WI38 (cell line): ENCODE measurements at regions not wholly inside any gene's neighbourhood (a gene's known extent, or its start where the extent isn't known, plus 50 kb on each side); places are given as distances from the start of the nearest gene placed in this dataset.
"Not testable (repeated sequence)": the region's sequence is repeated elsewhere in the genome, so short reads cannot be mapped to it uniquely, and the experiment has no call there.

Source experiments
- H3K4me3 ChIP-seq: 2 replicates; pipeline ENCODE4 v1.5.1; 2011; ENCODE audit warnings: low read depth, mild to moderate bottlenecking, control low read depth, low read length
- CTCF ChIP-seq: IDR thresholded peaks from 2 replicates; pipeline ENCODE4 v1.5.1; 2012; ENCODE audit warnings: low read depth, mild to moderate bottlenecking, control low read depth, low read length

- no peak for TF ChIP-seq CTCF
- H3K4me3 ChIP-seq: no peak overlapping the region
Observed at GRCh38 chr2:146561996-146562395, 1282.8 kb upstream of the ACVR2A start.

GRCh38 chr2:146547236-146547635 is 1297.6 kb upstream of the ACVR2A start:
- TF ChIP-seq CTCF: no peak
- H3K4me3 ChIP-seq: no peak overlapping the region

- no peak overlapping the region for H3K4me3 ChIP-seq
- TF ChIP-seq CTCF: no peak
Observed at GRCh38 chr2:146544701-146545100, 1300.1 kb upstream of the ACVR2A start.

- no peak overlapping the region for H3K4me3 ChIP-seq
- no peak for TF ChIP-seq CTCF
Observed at GRCh38 chr2:146541896-146542295, 1302.9 kb upstream of the ACVR2A start.

- no peak overlapping the region for H3K4me3 ChIP-seq
- no peak for TF ChIP-seq CTCF
Observed at GRCh38 chr2:146540271-146540932, 1304.4 kb upstream of the ACVR2A start.

- H3K4me3 ChIP-seq: not testable (repeated sequence)
Observed at GRCh38 chr2:146539739-146540138, 1305.1 kb upstream of the ACVR2A start.

- H3K4me3 ChIP-seq: no peak overlapping the region
- no peak for TF ChIP-seq CTCF
Observed at GRCh38 chr2:146537477-146537876, 1307.4 kb upstream of the ACVR2A start.
